Neuronal stem cell (in vitro differentiated cells): ENCODE measurements at regions not wholly inside any gene's neighbourhood (a gene's known extent, or its start where the extent isn't known, plus 50 kb on each side); places are given as distances from the start of the nearest gene placed in this dataset.

Source experiments
- DNase-seq: peaks from one replicate; pipeline ENCODE4 v3.0.0-alpha.2; 2013; ENCODE audit warnings: low spot score
- H2AFZ ChIP-seq: one replicate; pipeline ENCODE4 v1.6.1; 2013; ENCODE audit warnings: mild to moderate bottlenecking, low read length, inconsistent platforms
- H2AK5ac ChIP-seq: 2 replicates; pipeline ENCODE4 v1.6.1; 2013; ENCODE audit warnings: low read depth, mild to moderate bottlenecking, inconsistent platforms, low read length, moderate library complexity, mixed read lengths
- H2BK120ac ChIP-seq: 2 replicates; pipeline ENCODE4 v1.6.1; 2013; ENCODE audit warnings: low read depth, mild to moderate bottlenecking, inconsistent platforms, low read length, moderate library complexity, mixed read lengths
- H2BK12ac ChIP-seq: one replicate; pipeline ENCODE4 v1.6.1; 2013; ENCODE audit warnings: low read length, inconsistent platforms
- H2BK15ac ChIP-seq: 2 replicates; pipeline ENCODE4 v1.6.1; 2013; ENCODE audit warnings: mild to moderate bottlenecking, low read length, inconsistent platforms, mixed read lengths
- H2BK5ac ChIP-seq: one replicate; pipeline ENCODE4 v1.6.1; 2013; ENCODE audit warnings: inconsistent platforms, mild to moderate bottlenecking, low read length, moderate library complexity
- H3K14ac ChIP-seq: one replicate; pipeline ENCODE4 v1.6.1; 2013; ENCODE audit warnings: low read length, inconsistent platforms
- H3K18ac ChIP-seq: 2 replicates; pipeline ENCODE4 v1.6.1; 2013; ENCODE audit warnings: low read length, inconsistent platforms
- H3K23ac ChIP-seq: 2 replicates; pipeline ENCODE4 v1.6.1; 2013; ENCODE audit warnings: low read depth, mild to moderate bottlenecking, mixed read lengths, low read length, inconsistent platforms; ENCODE audit not compliant: poor library complexity
- H3K27ac ChIP-seq: replicated peaks from 3 replicates; pipeline ENCODE4 v1.5.1; 2013; ENCODE audit warnings: low read length, inconsistent platforms
- H3K27me3 ChIP-seq, 3 experiments: 2 replicates each; pipeline ENCODE4 v1.6.1; 2013; ENCODE audit warnings: low read length in 3 of 3, mild to moderate bottlenecking in 2 of 3, inconsistent platforms in 1 of 3, low read depth in 1 of 3, mixed read lengths in 1 of 3, moderate library complexity in 1 of 3; ENCODE audit not compliant: control insufficient read depth in 3 of 3, insufficient read depth in 3 of 3
- H3K36me3 ChIP-seq, 2 donors: replicated peaks in 1 of 2; 2 replicates each; pipeline ENCODE4 v1.6.1; 2013; ENCODE audit warnings: low read length in 2 of 2; ENCODE audit not compliant: control insufficient read depth in 2 of 2, insufficient read depth in 2 of 2
- H3K4ac ChIP-seq: 2 replicates; pipeline ENCODE4 v1.6.1; 2013; ENCODE audit warnings: inconsistent platforms, mild to moderate bottlenecking, low read length, moderate library complexity
- H3K4me1 ChIP-seq, 2 donors: 1 replicate in 1 of 2; 2 replicates in 1 of 2; pipeline ENCODE4 v1.6.1; 2013; ENCODE audit warnings: low read length in 2 of 2, low read depth in 1 of 2; ENCODE audit not compliant: control insufficient read depth in 2 of 2, insufficient read depth in 1 of 2
- H3K4me2 ChIP-seq: one replicate; pipeline ENCODE4 v1.6.1; 2013; ENCODE audit warnings: mild to moderate bottlenecking, low read length, inconsistent platforms; ENCODE audit not compliant: insufficient read depth, poor library complexity, severe bottlenecking
- H3K4me3 ChIP-seq, 2 donors: 2 replicates each; pipeline ENCODE4 v1.5.1; 2013; ENCODE audit warnings: low read length in 2 of 2, mild to moderate bottlenecking in 2 of 2, inconsistent platforms in 1 of 2, moderate library complexity in 1 of 2
- H3K79me1 ChIP-seq: one replicate; pipeline ENCODE4 v1.6.1; 2013; ENCODE audit warnings: low read depth, mild to moderate bottlenecking, inconsistent platforms, low read length, moderate library complexity
- H3K9ac ChIP-seq: one replicate; pipeline ENCODE4 v1.6.1; 2013; ENCODE audit warnings: mild to moderate bottlenecking, low read depth, low read length, inconsistent platforms; ENCODE audit not compliant: poor library complexity
- H3K9me3 ChIP-seq, 2 donors: replicated peaks in 1 of 2; 2 replicates each; pipeline versions ENCODE3 to v1.6.1; 2013; ENCODE audit warnings: low read length in 2 of 2, mild to moderate bottlenecking in 2 of 2, inconsistent platforms in 1 of 2, low read depth in 1 of 2, mixed read lengths in 1 of 2, moderate library complexity in 1 of 2; ENCODE audit not compliant: control insufficient read depth in 2 of 2, insufficient read depth in 1 of 2
- H4K8ac ChIP-seq: one replicate; pipeline ENCODE4 v1.6.1; 2013; ENCODE audit warnings: low read depth, mild to moderate bottlenecking, inconsistent platforms, low read length, moderate library complexity
- H4K91ac ChIP-seq: one replicate; pipeline ENCODE4 v1.6.1; 2013; ENCODE audit warnings: low read length, low read depth, mild to moderate bottlenecking, inconsistent platforms; ENCODE audit not compliant: poor library complexity
- WGBS, 2 donors: extraction: QIAGEN DNeasy Blood & Tissue Kit; methylation state at CpG; one replicate each; pipeline ENCODE4 v1.1.7; 2013; ENCODE audit warnings: missing lambda C conversion rate in 2 of 2, mixed read lengths in 1 of 2; ENCODE audit not compliant: insufficient read length in 2 of 2, insufficient replicate concordance in 1 of 2; ENCODE audit errors: extremely low coverage in 2 of 2; 5-methylcytosine and 5-hydroxymethylcytosine counted together

DNA sequence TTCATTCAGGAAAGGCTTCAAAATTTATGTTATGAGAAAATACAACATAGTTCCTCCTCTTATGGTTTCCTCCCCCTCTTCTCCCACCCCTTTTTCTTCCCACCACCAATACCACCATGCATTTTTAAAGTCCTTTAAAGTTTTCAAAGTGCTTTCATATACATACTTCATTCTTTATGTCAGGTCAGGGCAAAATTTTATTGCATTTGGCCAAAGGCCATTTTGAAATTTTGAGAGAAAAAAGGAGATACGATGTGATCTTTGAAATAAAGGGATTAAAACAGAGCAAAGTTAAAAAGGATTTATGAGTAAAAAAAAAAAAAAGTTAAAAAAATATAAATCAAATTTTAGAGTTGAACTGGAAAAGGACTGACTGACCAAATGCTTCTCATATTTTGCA lies 792.5 kb upstream of the FANCL start:
- no peaks in the 10 kb centered on the region for H3K79me1 ChIP-seq
- H3K4me1 ChIP-seq = no peaks in the 10 kb centered on the region
- H2AFZ ChIP-seq = no peak overlapping the region
- no peak overlapping the region for H2BK15ac ChIP-seq
- H3K23ac ChIP-seq = no peak overlapping the region
- no CpG with 5 or more reads among the region's 1 CpG for WGBS, 2 donors
- DNase-seq = no peak
- no peak overlapping the region for H4K8ac ChIP-seq
- no peak overlapping the region for H3K27ac ChIP-seq
- no peak overlapping the region for H3K4ac ChIP-seq
- no peak overlapping the region for H3K4me2 ChIP-seq
- no peak overlapping the region for H3K4me3 ChIP-seq
- H3K27me3 ChIP-seq = no peaks in the 10 kb centered on the region
- no peak overlapping the region for H3K18ac ChIP-seq
- no peak overlapping the region for H2BK12ac ChIP-seq
- no peaks in the 10 kb centered on the region for H3K9me3 ChIP-seq
- H2BK5ac ChIP-seq = no peak overlapping the region
- no peak overlapping the region for H4K91ac ChIP-seq
- no peak overlapping the region for H3K9ac ChIP-seq
- H2BK120ac ChIP-seq = no peak overlapping the region
- H2AK5ac ChIP-seq = no peak overlapping the region
- no peaks in the 10 kb centered on the region for H3K36me3 ChIP-seq
- H3K14ac ChIP-seq = no peak overlapping the region

DNA sequence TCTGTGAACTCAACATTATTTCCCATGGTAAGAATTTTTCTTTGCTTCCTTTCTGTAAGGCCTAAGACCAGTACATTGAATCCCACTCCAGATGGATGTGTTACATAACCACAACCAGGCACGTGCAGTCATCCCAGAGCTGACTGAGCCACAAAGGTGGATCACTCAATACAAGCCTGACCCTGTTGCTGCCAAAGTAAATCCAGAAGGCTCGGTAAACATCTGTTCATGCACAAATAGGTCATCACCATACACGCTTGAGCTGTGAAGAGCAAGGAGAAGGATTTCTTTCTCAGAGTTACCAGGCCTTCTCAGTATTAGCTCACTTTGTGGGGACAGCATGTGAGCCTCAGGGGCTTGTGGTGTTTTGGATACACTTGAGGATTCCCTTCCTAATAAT lies 791.4 kb upstream of the FANCL start:
- no peak overlapping the region for H2AFZ ChIP-seq
- H3K9me3 ChIP-seq = no peaks in the 10 kb centered on the region
- no peak overlapping the region for H3K14ac ChIP-seq
- H3K27ac ChIP-seq = no peak overlapping the region
- no peaks in the 10 kb centered on the region for H3K79me1 ChIP-seq
- WGBS, 2 donors = no CpG with 5 or more reads among the region's 3 CpGs
- H4K91ac ChIP-seq = no peak overlapping the region
- no peaks in the 10 kb centered on the region for H3K27me3 ChIP-seq
- H2AK5ac ChIP-seq = no peak overlapping the region
- H2BK15ac ChIP-seq = no peak overlapping the region
- no peaks in the 10 kb centered on the region for H3K36me3 ChIP-seq
- no peak overlapping the region for H2BK12ac ChIP-seq
- no peak overlapping the region for H3K9ac ChIP-seq
- no peak overlapping the region for H3K23ac ChIP-seq
- DNase-seq = no peak
- H3K4ac ChIP-seq = no peak overlapping the region
- no peak overlapping the region for H3K4me3 ChIP-seq
- H2BK5ac ChIP-seq = no peak overlapping the region
- H2BK120ac ChIP-seq = no peak overlapping the region
- H3K4me2 ChIP-seq = no peak overlapping the region
- no peak overlapping the region for H4K8ac ChIP-seq
- no peaks in the 10 kb centered on the region for H3K4me1 ChIP-seq
- no peak overlapping the region for H3K18ac ChIP-seq

DNA sequence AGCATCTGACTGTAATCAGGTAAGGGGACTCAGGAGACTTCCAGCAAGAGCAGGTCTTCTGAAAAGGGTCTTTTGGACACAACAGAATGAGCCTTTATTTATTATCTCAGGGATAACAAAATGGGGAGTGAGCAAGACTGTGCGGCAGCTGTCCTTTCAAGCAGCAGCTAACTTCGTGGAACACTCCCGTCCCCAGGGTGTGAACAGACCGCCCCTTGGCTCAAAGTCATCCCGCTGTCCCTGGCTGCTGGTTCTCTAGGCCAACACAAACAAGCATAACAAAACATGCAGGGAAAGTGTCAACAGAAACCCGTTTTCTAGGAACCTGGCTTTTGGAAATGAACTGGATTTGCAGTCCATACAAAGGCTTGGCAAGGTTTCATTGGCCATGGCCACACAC lies 787.9 kb upstream of the FANCL start:
- no peak for DNase-seq
- Histone ChIP-seq H3K27me3 (no peaks in the 10 kb centered on the region), H3K27ac (no peak overlapping the region), H3K36me3 (no peaks in the 10 kb centered on the region), H3K4me2 (no peak overlapping the region), H3K79me1 (no peaks in the 10 kb centered on the region), H4K8ac (no peak overlapping the region), H4K91ac (no peak overlapping the region), H3K4me3 (no peak overlapping the region), H3K9ac (no peak overlapping the region), H3K9me3 (no peaks in the 10 kb centered on the region), H2BK15ac (no peak overlapping the region), H2AK5ac (no peak overlapping the region), H3K23ac (no peak overlapping the region), H2BK12ac (no peak overlapping the region), H3K18ac (no peak overlapping the region), H2BK5ac (no peak overlapping the region), H3K4me1 (no peaks in the 10 kb centered on the region), H2BK120ac (no peak overlapping the region), H3K14ac (no peak overlapping the region), H3K4ac (no peak overlapping the region), H2AFZ (no peak overlapping the region)
- no CpG with 5 or more reads among the region's 6 CpGs for WGBS, 2 donors

DNA sequence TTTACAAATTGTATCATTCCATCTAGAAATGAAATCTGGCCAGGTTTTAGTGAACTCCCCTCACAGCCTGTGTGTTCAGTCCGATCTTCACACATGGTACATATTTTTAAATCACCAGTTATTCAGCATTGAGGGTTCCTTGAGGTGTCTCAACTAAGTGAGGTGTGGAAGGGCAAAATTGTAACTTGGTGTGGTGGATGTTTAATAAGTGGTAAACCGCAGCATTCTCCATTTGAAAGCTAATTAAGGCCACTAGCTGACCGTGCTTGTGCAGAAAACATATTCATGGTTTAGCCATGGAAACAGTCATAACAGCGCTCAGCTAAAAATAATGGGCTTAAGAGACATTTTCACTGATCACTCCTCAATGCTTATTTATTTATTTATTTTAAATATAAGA lies 786.2 kb upstream of the FANCL start:
- no peak overlapping the region for H3K4ac ChIP-seq
- H2BK5ac ChIP-seq = no peak overlapping the region
- H2BK12ac ChIP-seq = no peak overlapping the region
- no peak overlapping the region for H3K14ac ChIP-seq
- H2BK120ac ChIP-seq = no peak overlapping the region
- H3K4me3 ChIP-seq = no peak overlapping the region
- H3K27ac ChIP-seq = no peak overlapping the region
- no peak for DNase-seq
- no CpG with 5 or more reads among the region's 4 CpGs for WGBS, 2 donors
- H3K18ac ChIP-seq = no peak overlapping the region
- no peaks in the 10 kb centered on the region for H3K36me3 ChIP-seq
- H2AK5ac ChIP-seq = no peak overlapping the region
- H3K9ac ChIP-seq = no peak overlapping the region
- H3K27me3 ChIP-seq = no peaks in the 10 kb centered on the region
- H3K4me2 ChIP-seq = no peak overlapping the region
- no peak overlapping the region for H2AFZ ChIP-seq
- no peak overlapping the region for H3K23ac ChIP-seq
- no peak overlapping the region for H4K91ac ChIP-seq
- H3K9me3 ChIP-seq = no peaks in the 10 kb centered on the region
- no peaks in the 10 kb centered on the region for H3K79me1 ChIP-seq
- no peaks in the 10 kb centered on the region for H3K4me1 ChIP-seq
- H2BK15ac ChIP-seq = no peak overlapping the region
- no peak overlapping the region for H4K8ac ChIP-seq
